NCI-H345 (cell line): ENCODE measurements at regions not wholly inside any gene's neighbourhood (a gene's known extent, or its start where the extent isn't known, plus 50 kb on each side); places are given as distances from the start of the nearest gene placed in this dataset.
A peak's percentile ranks its signal among the peaks of the same experiment; 100 is the strongest.
"Not testable (repeated sequence)": the region's sequence is repeated elsewhere in the genome, so short reads cannot be mapped to it uniquely, and the experiment has no call there.

Experiments used
- DNase-seq: peaks from one replicate; lab custom pipeline; 2025; lab: John Stamatoyannopoulos, UW

GRCh38 chr5:63211448-63212132 lies 633.0 kb downstream of the LRRC70 start:
- DNase-seq: no peak

- no peak for DNase-seq
Measured at GRCh38 chr5:63205976-63206375, 627.4 kb downstream of the LRRC70 start.

GRCh38 chr5:63201738-63202137 lies 623.1 kb downstream of the LRRC70 start:
- DNase-seq: no peak

GRCh38 chr5:63194126-63194525 lies 615.5 kb downstream of the LRRC70 start:
- DNase-seq: no peak

GRCh38 chr5:63180190-63180589 lies 601.6 kb downstream of the LRRC70 start:
- DNase-seq: not testable (repeated sequence)

GRCh38 chr5:63175850-63176249 lies 597.2 kb downstream of the LRRC70 start:
- DNase-seq: no peak

- no peak for DNase-seq
Measured at GRCh38 chr5:63170486-63170885, 591.9 kb downstream of the LRRC70 start.

GRCh38 chr5:63164838-63165535 lies 586.4 kb downstream of the LRRC70 start:
- DNase-seq: no peak

GRCh38 chr5:63164339-63164738 lies 585.7 kb downstream of the LRRC70 start:
- no peak for DNase-seq

GRCh38 chr5:63155310-63155631 lies 576.7 kb downstream of the LRRC70 start:
- DNase-seq: no peak

GRCh38 chr5:63154476-63155309 lies 576.1 kb downstream of the LRRC70 start:
- no peak for DNase-seq

- no peak for DNase-seq
Measured at GRCh38 chr5:63152871-63153270, 574.3 kb downstream of the LRRC70 start.

GRCh38 chr5:63145167-63145566 lies 566.5 kb downstream of the LRRC70 start:
- DNase-seq: no peak

- no peak for DNase-seq
Measured at GRCh38 chr5:63141591-63141990, 563.0 kb downstream of the LRRC70 start.

GRCh38 chr5:63135291-63135690 lies 556.7 kb downstream of the LRRC70 start:
- DNase-seq: no peak

- DNase-seq: no peak
Measured at GRCh38 chr5:63131626-63132285, 553.1 kb downstream of the LRRC70 start.

GRCh38 chr5:63128761-63129160 lies 550.1 kb downstream of the LRRC70 start:
- DNase-seq: no peak

GRCh38 chr5:63128018-63128417 lies 549.4 kb downstream of the LRRC70 start:
- DNase-seq: no peak

GRCh38 chr5:63127054-63127453 lies 548.4 kb downstream of the LRRC70 start:
- no peak for DNase-seq

GRCh38 chr5:63125862-63126261 lies 547.2 kb downstream of the LRRC70 start:
- peak; percentile 4 for DNase-seq

- DNase-seq: no peak
Measured at GRCh38 chr5:63125392-63125791, 546.8 kb downstream of the LRRC70 start.

GRCh38 chr5:63124266-63124665 lies 545.6 kb downstream of the LRRC70 start:
- no peak for DNase-seq
